ENCODE measurements at regions not wholly inside any gene's neighbourhood (a gene's known extent, or its start where the extent isn't known, plus 50 kb on each side); places are given as distances from the start of the nearest gene placed in this dataset.

GRCh38 chr5:54643685-54644106, 126.1 kb downstream of the SNX18 start:
- peak overlapping the region in 1 of 7 donors; percentile 54 for H3K27ac Mint-ChIP-seq
- no peaks in the 10 kb centered on the region for H3K27me3 ChIP-seq (ENCODE audit: control insufficient read depth in 2 of 2, insufficient read depth in 2 of 2, low read length in 2 of 2)
- no peak overlapping the region for H3K4me3 Mint-ChIP-seq
- no peaks in the 10 kb centered on the region for H4K20me1 ChIP-seq (ENCODE audit: insufficient read depth, low read length)
- H2AFZ ChIP-seq (ENCODE audit: insufficient read depth, low read depth, low read length, poor library complexity, severe bottlenecking), result no peak overlapping the region
- H3K4me1 ChIP-seq (ENCODE audit: control insufficient read depth in 1 of 2, insufficient read depth in 2 of 2, low read length in 2 of 2), result peaks cover 42 to 46% of the 10 kb centered on the region in 2 donors
- peaks cover 0 to 2% (median 0%) of the 10 kb centered on the region in 3 donors for H3K27me3 Mint-ChIP-seq (ENCODE audit: low read depth in 3 of 3)
- no peak overlapping the region for H3K4me3 ChIP-seq (replicated peaks in 1 of 3; ENCODE audit: low read depth in 2 of 3, low read length in 3 of 3)
- 60% methylated on average over 3 of the region's 4 CpGs for WGBS (ENCODE audit: insufficient coverage)
- no peak overlapping the region for H3K9ac ChIP-seq (ENCODE audit: insufficient read depth, low read length, poor library complexity, severe bottlenecking)
- DNase-seq, result no peak
- H3K4me2 ChIP-seq (replicated peaks; ENCODE audit: extremely low read depth, low read length, poor library complexity, severe bottlenecking), result no peak overlapping the region
- H3K9me3 ChIP-seq (replicated peaks in 1 of 2; ENCODE audit: control insufficient read depth in 1 of 2, insufficient read depth in 1 of 2, low read length in 2 of 2), result no peaks in the 10 kb centered on the region
- peaks cover 2 to 8% of the 10 kb centered on the region in 2 donors for H3K36me3 Mint-ChIP-seq
- peaks cover 0 to 3% (median 0%) of the 10 kb centered on the region in 7 donors for H3K9me3 Mint-ChIP-seq
- intact Hi-C loops (cut with micrococcal nuclease), result loop anchor here in 1 of 2 donors (10.0 kb wide), 1 partner anchor 119 kb away; no protein-coding TSS in a partner anchor
- H3K36me3 ChIP-seq (replicated peaks in 1 of 2; ENCODE audit: control insufficient read depth in 1 of 2, insufficient read depth in 2 of 2, low read length in 2 of 2), result no peaks in the 10 kb centered on the region
- TF ChIP-seq CTCF (IDR thresholded peaks at IDR 0.05), result no peak
- no peaks in the 10 kb centered on the region for H3K79me2 ChIP-seq (ENCODE audit: insufficient read depth, low read length)
- H3K4me1 Mint-ChIP-seq, result peaks cover 54% of the 10 kb centered on the region
- H3K27ac ChIP-seq (ENCODE audit: low read depth in 1 of 2, low read length in 2 of 2), result no peak overlapping the region

- Histone ChIP-seq H4K20me1 (ENCODE audit: insufficient read depth, low read length) (no peaks in the 10 kb centered on the region), H3K27ac (ENCODE audit: low read depth in 1 of 2, low read length in 2 of 2) (no peak overlapping the region), H3K27me3 (ENCODE audit: control insufficient read depth in 2 of 2, insufficient read depth in 2 of 2, low read length in 2 of 2) (no peaks in the 10 kb centered on the region), H3K4me1 (ENCODE audit: control insufficient read depth in 1 of 2, insufficient read depth in 2 of 2, low read length in 2 of 2) (peaks cover 3 to 8% of the 10 kb centered on the region in 2 donors), H2AFZ (ENCODE audit: insufficient read depth, low read depth, low read length, poor library complexity, severe bottlenecking) (no peak overlapping the region), H3K36me3 (replicated peaks in 1 of 2; ENCODE audit: control insufficient read depth in 1 of 2, insufficient read depth in 2 of 2, low read length in 2 of 2) (no peaks in the 10 kb centered on the region), H3K9me3 (replicated peaks in 1 of 2; ENCODE audit: control insufficient read depth in 1 of 2, insufficient read depth in 1 of 2, low read length in 2 of 2) (no peaks in the 10 kb centered on the region), H3K4me3 (replicated peaks in 1 of 3; ENCODE audit: low read depth in 2 of 3, low read length in 3 of 3) (no peak overlapping the region), H3K9ac (ENCODE audit: insufficient read depth, low read length, poor library complexity, severe bottlenecking) (no peak overlapping the region), H3K4me2 (replicated peaks; ENCODE audit: extremely low read depth, low read length, poor library complexity, severe bottlenecking) (no peak overlapping the region), H3K79me2 (ENCODE audit: insufficient read depth, low read length) (no peaks in the 10 kb centered on the region)
- 100% methylated on average over 3 of the region's 5 CpGs for WGBS (ENCODE audit: insufficient coverage)
- Mint-ChIP-seq H3K27me3 (ENCODE audit: low read depth in 3 of 3) (no peaks in the 10 kb centered on the region), H3K27ac (no peak overlapping the region), H3K9me3 (no peaks in the 10 kb centered on the region), H3K4me3 (no peak overlapping the region), H3K4me1 (peaks cover 17% of the 10 kb centered on the region), H3K36me3 (no peaks in the 10 kb centered on the region)
- intact Hi-C loops (cut with micrococcal nuclease), result loop anchor here in 1 of 2 donors (10.0 kb wide), 1 partner anchor 115 kb away; no protein-coding TSS in a partner anchor
- no peak for TF ChIP-seq CTCF (IDR thresholded peaks at IDR 0.05)
- no peak for DNase-seq
Measured at GRCh38 chr5:54639621-54640020, 122.1 kb downstream of the SNX18 start.
